G401 (cell line): ENCODE measurements at regions not wholly inside any gene's neighbourhood (a gene's known extent, or its start where the extent isn't known, plus 50 kb on each side); places are given as distances from the start of the nearest gene placed in this dataset.

Experiments used
- DNase-seq: peaks from one replicate; pipeline ENCODE4 v3.0.0-alpha.2; 2015; ENCODE audit warnings: low spot score
- in situ Hi-C: cut with HindIII; loops from 2 replicates; pipeline ENCODE4 v1.10.0; 2016; ENCODE audit warnings: low sequenced_read_pairs, mixed read lengths

GRCh38 chr2:175404839-175405238 is 223.3 kb upstream of the ATP5MC3 start:
- in situ Hi-C loops = no loop called here
- DNase-seq = no peak

DNA sequence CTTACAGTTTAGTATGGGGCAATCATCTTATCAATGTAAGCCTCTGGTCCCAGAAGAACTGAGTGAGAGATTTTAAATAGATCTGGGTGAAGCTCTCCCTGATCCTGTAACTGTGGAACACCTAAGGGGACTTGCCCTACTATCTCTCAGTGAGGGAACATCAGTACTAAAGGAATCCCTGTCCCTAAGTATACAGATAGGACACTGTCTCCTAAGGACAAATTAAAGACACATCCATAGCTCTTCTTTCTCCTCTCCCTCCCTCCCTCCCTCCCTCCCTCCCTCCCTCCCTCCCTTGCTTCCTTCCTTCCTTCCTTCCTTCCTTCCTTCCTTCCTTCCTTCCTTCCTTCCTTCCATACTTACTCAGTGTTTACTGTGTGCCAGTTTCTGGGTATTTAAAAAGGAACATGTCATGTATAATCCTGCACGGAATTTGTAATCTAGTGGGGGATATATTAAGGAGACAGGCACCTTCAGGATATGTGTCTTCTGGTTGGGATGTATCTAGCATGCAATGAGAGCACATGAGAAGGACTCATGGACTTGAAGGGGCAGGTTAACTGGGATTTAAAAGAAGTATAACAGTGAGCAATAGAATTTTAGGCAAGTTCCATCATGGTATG is 222.2 kb upstream of the ATP5MC3 start:
- in situ Hi-C loops = no loop called here
- no peak for DNase-seq

DNA sequence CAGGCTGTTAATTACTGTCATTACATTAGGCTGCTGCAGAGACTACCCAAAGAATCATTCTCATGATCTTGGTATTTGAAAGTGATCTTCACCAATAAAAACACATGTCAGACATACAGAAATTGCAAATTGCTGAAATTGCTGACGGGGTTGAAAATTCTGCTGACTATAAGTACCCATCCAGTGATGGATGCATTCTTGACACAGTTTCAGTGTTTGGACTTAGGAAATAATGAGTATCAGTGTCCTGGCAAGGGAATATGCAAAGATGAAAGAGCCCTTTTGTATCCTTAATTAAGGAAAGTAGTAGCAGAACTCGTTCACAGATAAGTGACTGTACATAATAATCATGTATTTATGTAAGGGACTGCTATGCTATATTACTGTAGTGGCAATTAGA is 221.1 kb upstream of the ATP5MC3 start:
- in situ Hi-C loops = no loop called here
- no peak for DNase-seq

DNA sequence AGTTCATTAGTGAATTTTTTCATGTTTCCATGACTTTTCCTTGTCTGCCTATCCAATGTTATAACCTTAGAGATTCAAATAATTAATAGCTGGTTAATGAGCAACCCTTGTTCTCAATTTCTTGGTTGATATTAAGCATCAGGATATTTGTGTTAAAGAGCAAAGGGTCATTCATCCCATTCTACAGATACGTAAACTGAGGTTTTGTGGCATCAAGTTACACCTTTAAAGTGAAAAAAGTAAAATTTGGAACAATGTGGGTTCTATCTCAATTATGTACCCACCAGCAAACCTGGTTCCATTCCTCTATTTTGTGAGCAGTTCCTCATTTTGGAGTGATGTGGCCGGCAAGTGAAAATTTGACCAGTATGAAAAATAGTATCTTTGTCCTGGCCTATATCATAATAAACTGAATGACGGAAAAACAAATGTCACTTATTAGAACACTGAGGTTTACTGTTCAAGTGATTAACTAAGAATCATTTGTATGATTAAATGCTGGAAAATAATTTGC is 220.5 kb upstream of the ATP5MC3 start:
- no peak for DNase-seq
- in situ Hi-C loops = no loop called here

DNA sequence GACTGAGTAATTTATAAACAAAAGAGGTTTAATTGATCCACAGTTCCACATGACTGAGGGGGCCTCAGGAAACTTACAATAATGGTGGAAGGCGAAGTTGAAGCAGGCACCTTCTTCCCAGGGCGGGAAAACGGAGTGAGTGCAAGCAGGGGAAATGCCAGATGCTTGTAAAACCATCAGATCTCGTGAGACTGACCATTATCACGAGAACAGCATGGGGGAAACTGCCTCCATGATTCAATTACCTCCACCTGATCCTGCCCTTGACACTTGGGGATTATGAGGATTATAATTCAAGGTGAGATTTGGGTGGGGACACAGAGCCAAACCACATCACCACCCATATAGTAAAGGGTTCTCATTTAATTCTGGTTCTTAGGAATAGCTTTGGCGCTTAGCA is 219.5 kb upstream of the ATP5MC3 start:
- in situ Hi-C loops = no loop called here
- no peak for DNase-seq

DNA sequence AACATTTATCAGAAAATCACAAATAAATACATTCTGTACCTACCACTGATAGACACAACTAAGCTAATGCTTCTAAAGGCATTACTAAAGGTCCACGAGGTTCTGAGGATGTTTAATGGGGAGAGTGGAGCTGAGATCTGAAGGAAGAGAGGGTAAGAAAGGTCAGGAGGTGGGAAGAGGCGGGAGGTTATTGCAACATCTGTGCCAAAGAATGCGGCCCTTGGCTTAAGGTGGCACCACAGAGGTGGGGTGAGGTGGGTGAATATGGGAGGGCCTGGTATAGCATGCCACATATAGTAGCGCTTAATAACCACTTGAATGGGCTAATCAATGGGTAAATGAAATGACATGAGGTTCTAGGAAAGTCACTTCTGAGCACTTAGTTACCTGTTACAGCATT is 217.8 kb upstream of the ATP5MC3 start:
- no peak for DNase-seq
- in situ Hi-C loops = no loop called here

- DNase-seq = no peak
- in situ Hi-C loops = no loop called here
Measured at GRCh38 chr2:175398848-175399247, 217.3 kb upstream of the ATP5MC3 start.

- DNase-seq = no peak
- in situ Hi-C loops = no loop called here
Measured at GRCh38 chr2:175396696-175397095, 215.2 kb upstream of the ATP5MC3 start.

- no peak for DNase-seq
- in situ Hi-C loops = no loop called here
Measured at GRCh38 chr2:175393851-175394250, 212.3 kb upstream of the ATP5MC3 start.

DNA sequence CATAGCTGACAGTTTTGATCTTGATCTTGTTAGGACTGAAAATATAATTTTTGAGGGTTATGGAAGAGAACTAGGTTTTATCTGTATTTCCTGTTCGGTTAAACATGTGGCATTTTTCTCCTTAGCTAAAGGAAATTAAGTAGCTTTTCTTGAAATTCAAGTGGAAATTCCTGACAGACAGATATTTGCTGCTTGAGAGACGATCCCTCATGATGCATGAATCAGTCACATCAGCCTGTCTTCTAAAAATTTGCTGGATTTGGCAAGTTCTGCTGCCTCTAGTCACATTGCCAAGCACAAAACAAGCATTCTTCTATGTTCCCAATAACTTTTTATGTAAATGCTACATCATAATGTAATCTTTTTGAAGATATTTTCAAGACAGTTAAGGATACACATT is 201.8 kb upstream of the ATP5MC3 start:
- in situ Hi-C loops = no loop called here
- no peak for DNase-seq

- DNase-seq = no peak
- in situ Hi-C loops = no loop called here
Measured at GRCh38 chr2:175373729-175374128, 192.2 kb upstream of the ATP5MC3 start.

GRCh38 chr2:175372704-175373701 is 191.5 kb upstream of the ATP5MC3 start:
- in situ Hi-C loops = no loop called here
- no peak for DNase-seq

GRCh38 chr2:175371378-175371777 is 189.9 kb upstream of the ATP5MC3 start:
- in situ Hi-C loops = no loop called here
- DNase-seq = no peak

DNA sequence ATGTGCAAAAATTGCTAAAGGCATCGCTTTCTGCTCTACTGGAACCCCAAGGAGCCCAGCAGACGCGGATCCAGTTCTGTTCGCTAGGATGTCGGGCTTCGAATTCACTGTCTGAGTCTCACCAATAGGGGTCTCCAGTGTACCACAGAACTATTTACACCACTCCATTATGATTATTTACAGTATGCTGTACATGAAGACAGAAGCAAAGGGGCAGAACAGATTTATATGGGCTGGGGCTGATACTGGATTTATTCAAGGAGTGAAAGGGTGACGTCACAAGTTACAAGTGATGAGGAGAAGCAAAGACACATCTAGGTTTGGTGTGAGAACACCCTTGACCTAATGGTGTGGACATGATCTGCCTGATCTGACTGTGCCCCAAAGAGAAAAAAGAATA is 185.3 kb upstream of the ATP5MC3 start:
- DNase-seq = peak; percentile 13
- in situ Hi-C loops = no loop called here

GRCh38 chr2:175363699-175364098 is 182.2 kb upstream of the ATP5MC3 start:
- in situ Hi-C loops = no loop called here
- DNase-seq = peak; percentile 14

GRCh38 chr2:175362331-175362730 is 180.8 kb upstream of the ATP5MC3 start:
- in situ Hi-C loops = no loop called here

GRCh38 chr2:175359710-175360109 is 178.2 kb upstream of the ATP5MC3 start:
- in situ Hi-C loops = no loop called here
- no peak for DNase-seq

More at GRCh38 chr2:175362331-175362730, 180.8 kb upstream of the ATP5MC3 start:
- DNase-seq = no peak

GRCh38 chr2:175356901-175357300 is 175.4 kb upstream of the ATP5MC3 start:
- DNase-seq = peak; percentile 73
- in situ Hi-C loops = no loop called here

GRCh38 chr2:175355246-175355645 is 173.7 kb upstream of the ATP5MC3 start:
- in situ Hi-C loops = no loop called here
- peak; percentile 62 for DNase-seq

DNA sequence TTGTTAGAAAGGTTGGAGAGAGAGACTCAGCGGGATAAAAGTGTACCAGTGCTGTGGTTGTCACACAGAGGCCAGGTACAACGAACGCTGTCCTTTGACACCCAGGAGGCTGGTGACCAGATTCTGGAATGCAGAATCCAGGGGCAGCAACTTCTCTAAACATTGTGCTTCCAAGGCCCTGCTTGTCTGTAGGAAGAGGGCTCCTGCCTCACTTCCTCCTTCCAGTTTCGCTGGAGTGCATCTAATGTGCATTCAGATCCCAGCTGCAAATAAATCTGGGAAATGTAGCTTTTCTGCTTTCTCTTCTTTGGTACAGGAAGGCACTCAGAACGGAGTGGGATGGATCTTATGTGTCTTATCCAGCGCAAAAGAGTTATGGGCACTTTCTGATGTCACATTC is 171.8 kb upstream of the ATP5MC3 start:
- DNase-seq = no peak
- in situ Hi-C loops = no loop called here
